NCI-H128 (cell line): ENCODE measurements at regions not wholly inside any gene's neighbourhood (a gene's known extent, or its start where the extent isn't known, plus 50 kb on each side); places are given as distances from the start of the nearest gene placed in this dataset.
"Not testable (repeated sequence)": the region's sequence is repeated elsewhere in the genome, so short reads cannot be mapped to it uniquely, and the experiment has no call there.

Experiments
- DNase-seq: peaks from one replicate; lab custom pipeline; 2025; ENCODE audit not compliant: unreplicated experiment; lab: John Stamatoyannopoulos, UW

DNA sequence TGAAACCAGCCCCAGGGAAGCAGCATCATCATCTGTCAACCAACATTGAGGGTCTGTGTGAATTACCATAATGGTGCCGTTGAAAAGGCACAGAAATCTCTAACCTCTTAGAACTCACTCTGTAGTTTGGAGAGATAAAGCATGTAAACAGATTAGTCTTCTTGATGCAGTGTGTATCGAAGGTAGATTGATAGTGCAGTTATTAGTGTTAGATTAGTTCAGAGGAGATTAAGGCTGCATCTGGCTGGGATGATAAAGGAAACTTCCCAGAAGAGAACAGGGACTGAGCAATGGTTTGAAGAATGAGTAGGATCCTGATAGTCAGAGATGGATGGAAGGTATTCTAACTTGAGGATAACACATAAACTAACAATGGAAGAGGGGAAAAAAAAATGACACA, 651.5 kb downstream of the TLE1 start:
- DNase-seq: no peak

DNA sequence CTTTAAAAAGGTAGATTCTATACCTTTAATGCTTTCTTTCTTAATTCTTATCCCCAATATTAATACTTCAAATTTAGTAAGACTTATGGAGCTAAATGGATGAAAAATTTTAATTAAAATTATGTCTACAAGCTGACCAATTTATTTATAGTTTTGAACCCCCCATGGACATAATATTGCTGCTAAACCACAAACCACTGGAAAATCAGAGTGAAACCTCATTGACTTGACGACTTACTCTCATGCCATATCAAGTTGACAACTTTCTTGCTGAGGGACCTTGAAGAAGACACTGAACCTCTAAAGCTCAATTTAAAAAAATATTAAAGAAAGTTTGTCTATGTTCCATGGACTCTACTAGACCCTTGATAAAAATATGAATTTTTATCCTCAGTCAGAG, 653.7 kb downstream of the TLE1 start:
- DNase-seq: no peak

DNA sequence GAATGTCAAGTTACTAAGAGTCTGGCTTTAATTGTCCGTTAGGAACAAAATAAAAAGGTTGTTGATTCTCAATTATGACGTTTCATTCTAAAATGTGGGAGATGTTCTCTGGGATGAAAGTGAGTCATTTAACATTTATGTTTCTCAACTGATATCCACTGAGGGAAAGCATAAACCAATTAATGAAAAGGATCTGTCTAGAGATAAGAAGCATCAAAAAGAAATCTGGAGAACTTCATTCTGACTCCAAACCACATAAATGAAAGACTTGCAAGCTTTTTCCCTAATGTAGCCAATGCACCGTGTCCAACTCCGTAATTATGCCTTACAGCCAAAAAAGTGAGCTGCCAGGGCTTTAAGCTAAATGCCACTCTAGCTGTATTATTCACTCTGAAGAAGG, 654.2 kb downstream of the TLE1 start:
- no peak for DNase-seq

DNA sequence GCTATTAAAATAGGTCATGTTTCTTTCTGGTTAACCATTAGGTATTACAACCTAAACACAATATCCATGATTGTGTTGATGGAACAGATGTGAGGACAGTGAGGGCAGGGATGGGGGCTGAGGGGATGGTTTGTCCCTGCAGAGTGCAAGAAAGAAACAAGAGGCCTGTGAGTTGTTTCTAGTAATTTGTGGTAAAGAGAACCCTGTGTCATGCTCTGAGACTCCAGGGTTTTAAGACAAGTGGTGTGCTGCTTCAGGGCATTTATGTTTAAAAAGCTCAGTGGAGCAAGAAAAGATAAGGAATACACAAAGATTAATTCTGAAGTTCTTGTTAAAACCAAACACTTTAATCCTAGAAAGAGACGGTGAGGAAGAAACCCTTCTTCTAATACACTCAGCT, 656.5 kb downstream of the TLE1 start:
- no peak for DNase-seq

DNA sequence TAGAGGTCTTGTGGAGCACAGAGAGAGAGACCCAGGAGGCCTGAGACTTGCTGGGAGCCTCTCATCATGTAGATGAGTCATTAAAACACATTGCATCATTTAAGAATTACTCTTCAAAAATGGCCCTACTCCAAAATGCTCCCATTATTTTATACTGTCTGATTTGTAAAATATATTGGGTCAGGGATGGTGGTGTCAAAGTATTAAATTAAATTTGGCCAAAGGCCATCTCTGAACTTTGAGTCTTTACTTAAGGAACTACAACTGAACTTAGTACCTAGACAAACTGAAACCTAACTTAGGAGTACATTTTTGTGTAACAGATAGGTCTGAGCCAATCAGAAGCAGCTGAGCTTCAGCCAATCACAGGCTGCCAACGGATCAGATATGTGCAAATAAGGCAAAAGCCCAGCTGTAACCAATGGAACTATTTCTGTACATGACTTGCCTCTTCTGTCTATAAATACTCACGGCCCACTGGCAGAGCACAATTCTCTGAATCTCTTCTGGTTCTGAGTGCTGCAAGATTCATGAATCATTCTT, 657.2 kb downstream of the TLE1 start:
- no peak for DNase-seq

DNA sequence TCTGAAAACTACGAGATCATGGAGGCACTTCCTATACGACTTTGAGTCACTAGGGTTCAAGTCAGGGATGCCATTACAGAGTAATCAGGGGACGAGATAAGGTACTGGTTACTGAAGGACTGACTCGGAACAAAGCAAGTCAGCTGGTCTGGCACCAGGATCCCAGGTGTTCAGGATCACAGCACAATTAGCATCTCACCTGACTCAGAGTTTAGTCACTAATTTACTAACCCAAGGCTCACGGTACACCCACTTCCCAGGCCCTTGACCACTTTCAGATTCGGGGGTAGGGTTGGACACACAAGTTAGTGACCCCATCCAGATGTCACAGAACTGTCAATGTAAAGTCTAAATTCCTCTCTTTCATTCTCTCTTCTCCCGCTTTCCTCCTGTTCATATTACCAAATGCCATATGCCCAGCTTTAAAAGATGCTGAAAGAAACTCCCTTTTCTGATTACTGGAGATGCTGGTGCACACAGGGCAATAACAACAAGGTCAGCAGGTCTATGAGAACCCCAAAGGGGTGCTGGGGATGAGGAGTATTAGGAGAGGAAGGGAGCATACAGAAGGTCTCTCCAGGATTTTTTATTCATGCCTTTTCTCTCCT, 657.8 kb downstream of the TLE1 start:
- DNase-seq: no peak

DNA sequence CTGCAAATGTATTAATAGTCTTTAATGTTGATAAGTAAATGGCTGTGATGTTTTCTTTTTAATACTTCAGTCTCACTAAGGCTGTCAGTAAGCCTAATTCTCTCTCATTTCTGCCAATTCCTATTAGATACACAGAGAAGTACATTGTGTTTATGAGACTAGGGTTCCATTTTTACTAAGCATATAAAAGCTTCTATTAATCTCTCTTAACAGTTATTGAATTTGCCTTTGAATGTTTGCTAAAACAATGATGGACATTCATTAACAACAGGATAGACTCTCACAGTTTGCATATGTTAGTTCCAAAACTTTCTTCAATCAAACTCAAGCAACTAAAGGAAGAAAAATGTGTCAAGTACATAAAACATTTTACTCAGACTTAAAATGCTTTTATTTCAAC, 659.3 kb downstream of the TLE1 start:
- no peak for DNase-seq

DNA sequence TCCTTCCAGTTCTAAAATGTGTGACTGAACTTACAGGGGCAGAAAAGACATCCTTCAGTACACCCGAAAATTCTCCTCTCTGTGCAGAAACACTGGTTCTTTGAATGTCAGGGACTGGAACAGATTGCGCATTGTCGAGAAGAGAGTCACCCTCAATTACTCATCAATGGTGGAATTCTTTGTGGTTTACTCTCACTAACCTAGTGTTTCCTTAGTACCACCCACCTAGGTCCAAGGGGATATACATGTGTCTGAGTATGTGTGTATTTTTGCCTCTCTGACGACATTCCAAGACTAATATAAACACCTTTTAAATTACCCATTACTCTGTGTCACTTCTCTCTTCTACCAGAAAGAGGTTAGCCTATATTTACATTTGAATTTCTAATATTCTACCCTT, 660.8 kb downstream of the TLE1 start:
- DNase-seq: no peak

DNA sequence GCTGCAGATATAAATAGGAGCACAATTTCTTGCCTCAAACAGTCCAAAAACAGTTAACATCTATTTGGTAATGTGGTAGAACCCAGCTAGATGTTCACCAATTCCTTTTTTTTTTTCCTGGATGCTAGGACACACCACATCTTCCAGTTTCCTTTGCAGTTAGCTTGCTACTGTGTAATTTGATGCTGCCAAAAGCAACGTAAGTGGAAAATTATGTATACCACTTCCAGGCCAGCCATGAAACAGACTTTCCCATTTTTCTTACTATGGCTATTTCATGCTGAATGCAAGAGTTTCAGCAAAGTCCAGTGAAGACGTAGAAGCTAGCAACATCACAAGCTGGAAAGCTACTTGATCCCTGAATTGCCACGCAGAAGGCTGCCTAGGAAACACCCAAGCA, 667.2 kb downstream of the TLE1 start:
- DNase-seq: no peak

DNA sequence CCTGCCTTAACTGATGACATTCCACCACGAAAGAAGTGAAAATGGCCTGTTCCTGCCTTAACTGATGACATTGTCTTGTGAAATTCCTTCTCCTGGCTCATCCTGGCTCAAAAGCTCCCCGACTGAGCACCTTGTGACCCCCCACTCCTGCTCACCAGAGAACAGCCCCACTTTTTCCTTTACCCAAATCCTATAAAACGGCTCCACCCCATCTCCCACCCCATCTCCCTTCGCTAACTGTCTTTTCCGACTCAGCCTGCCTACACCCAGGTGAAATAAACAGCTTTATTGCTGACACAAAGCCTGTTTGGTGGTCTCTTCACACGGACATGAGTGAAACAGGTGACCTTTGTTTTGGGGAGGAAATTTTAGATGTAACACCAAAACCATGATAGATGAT, 674.4 kb downstream of the TLE1 start:
- DNase-seq: not testable (repeated sequence)

DNA sequence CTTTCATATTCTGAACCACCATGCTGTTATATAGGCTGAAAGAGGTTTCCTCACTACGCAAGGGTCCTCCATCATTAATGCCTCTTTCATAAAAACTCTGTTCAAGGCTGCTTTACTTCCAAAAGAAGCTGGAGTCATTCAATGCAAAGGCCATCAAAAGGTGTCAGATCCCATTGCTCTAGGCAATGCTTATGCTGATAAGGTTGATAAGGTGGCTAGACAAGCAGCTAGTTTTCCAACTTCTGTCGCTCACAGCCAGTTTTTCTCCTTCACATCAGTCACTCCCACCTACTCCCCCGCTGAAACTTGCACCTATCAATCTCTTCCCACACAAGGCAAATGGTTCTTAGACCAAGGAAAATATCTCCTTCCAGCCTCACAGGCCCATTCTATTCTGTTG, 676.2 kb downstream of the TLE1 start:
- DNase-seq: not testable (repeated sequence)

DNA sequence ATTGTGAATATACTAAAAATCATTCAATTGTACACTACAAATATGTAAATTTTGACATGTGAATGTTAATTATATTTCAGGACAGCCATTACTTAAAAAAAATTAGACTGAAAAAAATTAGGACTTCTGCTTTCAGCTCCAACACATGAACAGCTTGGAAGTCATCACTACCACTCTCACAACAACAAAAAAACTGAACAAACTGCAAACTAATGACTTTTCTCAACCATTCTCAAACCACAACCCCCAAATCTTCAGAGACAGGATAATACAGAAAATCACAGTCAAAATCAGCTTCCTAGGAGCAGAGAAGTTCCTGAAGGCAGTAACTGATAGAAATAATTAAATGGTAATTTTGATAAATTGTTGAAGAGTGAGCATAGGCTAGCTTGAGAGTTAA, 686.4 kb downstream of the TLE1 start:
- DNase-seq: no peak

DNA sequence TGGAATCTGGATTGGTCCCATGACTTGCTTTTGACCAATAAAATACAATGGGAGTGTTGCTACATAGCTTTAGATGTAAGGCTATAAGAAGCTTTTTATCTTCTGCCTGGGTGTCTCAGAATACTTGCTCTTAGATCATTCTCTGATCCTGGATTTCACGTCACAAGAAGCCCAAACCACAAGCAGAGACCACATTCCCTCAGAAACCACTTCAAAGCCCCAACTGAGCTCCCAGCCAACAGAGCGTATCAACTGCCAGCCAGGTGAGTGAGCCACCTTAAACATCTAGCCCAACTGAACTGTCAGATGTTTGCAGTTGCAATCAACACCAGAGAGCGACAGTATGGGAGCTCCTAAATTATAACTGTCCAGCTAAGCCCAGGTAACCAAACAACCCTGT, 687.1 kb downstream of the TLE1 start:
- DNase-seq: peak; percentile 11

DNA sequence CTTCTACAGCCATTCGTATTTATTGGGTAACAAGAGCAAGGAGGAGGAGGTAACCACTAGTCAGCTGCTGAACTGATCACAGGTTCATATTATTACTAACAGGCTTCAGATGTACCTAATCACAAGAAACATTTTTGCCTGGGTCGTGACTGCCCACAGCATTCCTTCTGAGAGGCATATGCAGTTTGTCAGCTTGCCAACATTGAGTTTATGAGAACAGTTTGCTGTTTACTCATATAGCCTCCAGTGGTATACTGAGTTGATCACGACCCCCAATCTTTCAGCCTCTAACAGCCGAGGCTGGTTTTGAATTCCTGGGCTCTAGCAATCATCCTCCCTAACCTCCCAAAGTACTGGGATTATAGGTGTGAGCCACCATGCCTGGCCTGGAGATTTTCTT, 693.6 kb downstream of the TLE1 start:
- DNase-seq: no peak

DNA sequence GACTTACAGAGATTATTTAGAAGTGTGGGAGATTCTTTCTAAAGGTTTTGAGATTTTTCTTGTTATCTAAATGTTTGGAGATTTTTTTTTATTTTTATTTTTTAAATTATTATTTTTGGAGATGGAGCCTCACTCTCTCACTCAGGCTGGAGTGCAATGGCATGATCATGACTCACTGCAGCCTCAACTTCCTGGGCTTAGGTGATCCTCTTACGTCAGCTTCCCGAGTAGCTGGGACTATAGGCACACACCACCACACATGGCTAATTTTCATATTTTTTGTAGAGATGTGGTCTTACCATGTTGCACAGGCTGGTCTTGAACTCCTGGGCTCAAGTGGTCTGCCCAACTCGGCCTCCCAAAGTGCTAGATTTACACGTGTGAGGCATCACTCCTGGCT, 694.5 kb downstream of the TLE1 start:
- no peak for DNase-seq

DNA sequence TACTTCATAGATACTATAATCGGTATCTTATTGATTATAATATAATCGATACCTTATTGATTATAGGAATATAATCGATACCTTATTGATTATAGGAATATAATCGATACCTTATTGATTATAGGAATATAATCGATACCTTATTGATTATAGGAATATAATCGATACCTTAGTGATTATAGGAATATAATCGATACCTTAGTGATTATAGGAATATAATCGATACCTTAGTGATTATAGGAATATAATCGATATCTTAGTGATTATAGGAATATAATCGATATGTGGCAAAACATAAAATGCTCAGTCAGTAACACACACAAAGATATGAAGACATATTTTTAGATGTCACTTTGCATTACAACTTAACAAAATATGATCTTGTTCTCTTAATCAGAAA, 703.8 kb downstream of the TLE1 start:
- not testable (repeated sequence) for DNase-seq

DNA sequence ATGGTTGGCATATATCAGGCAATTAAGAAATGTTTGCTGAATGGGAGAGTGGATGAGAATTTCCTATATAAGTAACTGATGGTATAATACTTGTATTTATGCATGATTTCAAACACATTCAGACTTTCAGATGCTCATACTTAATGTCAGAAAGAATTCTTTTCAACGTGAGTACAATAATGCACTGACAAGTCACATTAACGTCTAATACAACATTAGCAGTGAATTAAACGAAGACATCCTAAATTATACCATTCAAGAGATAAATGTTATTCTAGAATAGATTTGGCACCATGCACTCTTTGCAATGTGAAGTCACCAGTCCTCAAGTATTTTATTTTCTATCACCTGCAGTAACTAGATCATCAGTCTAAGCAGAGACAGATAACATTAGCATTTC, 712.9 kb downstream of the TLE1 start:
- DNase-seq: no peak

DNA sequence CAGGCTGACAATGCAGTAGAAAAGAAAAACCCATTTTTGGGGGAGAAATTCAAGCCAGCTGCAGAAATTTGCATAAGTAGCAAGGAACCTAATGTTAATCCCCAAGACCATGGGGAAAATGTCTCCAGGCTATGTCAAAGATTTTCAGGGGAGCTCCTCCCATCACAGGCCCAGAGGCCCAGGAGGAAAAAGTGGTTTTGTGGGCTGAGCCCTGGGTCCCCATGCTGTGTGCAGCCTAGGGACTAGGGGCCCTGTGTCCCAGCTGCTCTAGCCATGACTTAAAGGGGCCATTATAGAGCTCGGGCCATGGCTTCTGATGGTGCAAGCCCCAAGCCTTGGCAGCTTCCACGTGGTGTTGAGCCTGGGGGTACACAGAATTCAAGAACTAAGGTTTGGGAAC, 719.0 kb downstream of the TLE1 start:
- not testable (repeated sequence) for DNase-seq

DNA sequence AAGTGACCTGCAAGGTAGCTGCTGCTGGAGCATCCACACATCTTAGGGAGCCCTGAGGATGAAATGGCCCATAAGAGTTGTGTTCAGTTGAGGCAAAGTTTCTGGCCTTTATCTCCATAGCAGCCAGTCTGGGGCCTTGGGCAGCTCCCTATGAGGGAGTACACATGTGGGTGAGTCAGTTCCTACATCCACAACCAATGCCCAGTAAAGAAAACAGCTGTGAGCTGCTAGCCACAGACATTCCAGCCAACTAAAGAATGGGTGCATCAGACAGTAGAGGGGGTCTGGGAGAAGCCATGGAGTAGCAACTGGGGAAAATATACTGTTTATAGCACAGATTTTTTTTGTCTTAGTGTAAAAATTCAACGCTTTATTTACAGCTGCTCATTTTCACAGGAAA, 720.7 kb downstream of the TLE1 start:
- no peak for DNase-seq

DNA sequence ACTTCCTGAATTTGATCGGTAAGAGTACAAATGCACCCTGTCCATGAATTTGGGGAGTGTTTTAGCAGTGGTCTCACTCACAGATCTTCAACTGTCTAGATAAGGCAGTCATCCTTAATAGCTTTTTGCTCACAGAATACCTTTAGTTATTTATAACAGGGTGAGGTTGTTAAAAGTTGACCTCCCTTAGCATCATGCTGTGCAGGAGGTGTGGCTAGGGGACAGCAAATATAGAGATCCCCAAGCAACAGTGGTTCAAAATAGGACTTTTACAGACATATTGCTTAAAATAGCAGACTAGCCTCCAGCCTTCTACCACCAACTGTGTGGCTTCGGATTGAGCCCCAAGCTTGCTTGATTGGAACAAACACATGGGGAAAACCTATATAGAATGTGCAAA, 724.4 kb downstream of the TLE1 start:
- DNase-seq: no peak

DNA sequence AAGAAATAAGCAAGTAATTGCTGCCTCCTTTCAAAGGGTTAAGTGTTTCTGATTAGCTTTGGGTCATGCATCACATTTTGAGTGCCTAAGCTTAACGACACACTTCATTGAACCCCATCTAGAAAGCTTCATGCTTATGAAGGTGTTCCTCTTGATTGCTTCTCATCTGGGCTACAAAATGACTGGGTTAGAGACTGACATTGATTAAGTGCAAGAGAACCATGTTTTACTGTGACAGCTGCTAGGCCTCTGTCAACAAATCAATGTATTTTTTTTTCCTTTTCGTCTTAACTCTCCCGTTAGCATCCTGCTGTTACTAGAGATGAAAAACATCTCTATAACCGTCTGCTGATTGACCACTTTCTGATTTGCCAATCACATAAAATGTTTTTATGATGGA, 725.0 kb downstream of the TLE1 start:
- DNase-seq: no peak

DNA sequence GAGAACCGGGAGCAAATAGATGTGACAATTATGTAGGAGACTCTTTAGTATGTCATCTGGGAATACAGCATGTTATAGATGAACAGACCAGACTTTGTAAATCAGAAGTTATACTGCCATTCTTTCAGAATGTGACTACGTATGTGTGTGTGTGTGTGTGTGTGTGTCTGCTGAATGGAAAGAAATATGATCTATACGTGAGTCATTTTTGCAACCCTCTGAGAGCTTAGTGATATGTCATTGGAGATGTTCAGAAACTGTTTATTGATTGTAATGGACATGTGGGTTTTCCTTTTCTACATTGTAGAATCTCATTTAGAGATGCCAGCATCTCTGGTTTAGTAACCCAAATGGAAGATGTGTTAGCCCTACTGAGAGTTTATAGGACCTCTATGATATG, 731.5 kb downstream of the TLE1 start:
- DNase-seq: no peak

DNA sequence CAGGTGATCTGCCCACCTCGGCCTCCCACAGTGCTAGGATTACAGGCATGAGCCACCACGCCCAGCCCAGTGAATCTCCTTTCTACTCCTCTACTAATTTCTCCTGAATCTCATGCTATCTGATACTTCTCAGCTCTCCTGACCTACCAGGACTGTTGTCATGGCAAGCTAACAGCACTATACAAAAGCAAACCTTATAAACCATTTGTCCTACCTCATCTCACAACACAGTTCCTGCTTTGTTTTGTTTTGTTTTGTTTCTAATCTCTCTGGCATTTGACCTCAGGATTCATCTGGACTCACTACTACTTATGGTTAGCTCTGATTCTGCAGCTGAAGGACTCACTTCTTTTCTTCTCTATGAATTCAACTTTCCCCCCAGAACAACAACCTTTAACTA, 734.8 kb downstream of the TLE1 start:
- no peak for DNase-seq
